Hepatocyte (in vitro differentiated cells): ENCODE measurements at regions not wholly inside any gene's neighbourhood (a gene's known extent, or its start where the extent isn't known, plus 50 kb on each side); places are given as distances from the start of the nearest gene placed in this dataset.

Experiments used
- DNase-seq: peaks from one replicate; pipeline ENCODE4 v3.0.0-alpha.2; 2016; ENCODE audit warnings: low spot score
- H2AFZ ChIP-seq: fragments of 200-600 bp; sonication (generic); 2 replicates; pipeline ENCODE4 v1.6.0; 2016; ENCODE audit warnings: antibody characterized with exemption, mild to moderate bottlenecking
- H3K27ac ChIP-seq: fragments of 200-600 bp; sonication (generic); 2 replicates; pipeline ENCODE4 v1.5.1; 2016; ENCODE audit warnings: mild to moderate bottlenecking
- H3K27me3 ChIP-seq: fragments of 200-600 bp; sonication (generic); 2 replicates; pipeline ENCODE4 v1.6.1; 2016
- H3K36me3 ChIP-seq: fragments of 200-600 bp; sonication (generic); replicated peaks from 2 replicates; pipeline ENCODE4 v1.5.1; 2016; ENCODE audit warnings: low read depth; ENCODE audit not compliant: insufficient read depth
- H3K4me1 ChIP-seq: fragments of 200-600 bp; sonication (generic); 2 replicates; pipeline ENCODE4 v1.5.1; 2016; ENCODE audit warnings: mild to moderate bottlenecking, moderate library complexity; ENCODE audit not compliant: insufficient read depth
- H3K4me2 ChIP-seq: fragments of 200-600 bp; sonication (generic); 2 replicates; pipeline ENCODE4 v1.6.0; 2016
- H3K4me3 ChIP-seq: fragments of 200-600 bp; sonication (generic); 2 replicates; pipeline ENCODE4 v1.5.1; 2016; ENCODE audit warnings: mild to moderate bottlenecking
- H3K79me2 ChIP-seq: fragments of 200-600 bp; sonication (generic); 2 replicates; pipeline ENCODE4 v1.6.0; 2017; ENCODE audit warnings: mild to moderate bottlenecking
- H3K9me2 ChIP-seq: fragments of 200-600 bp; sonication (generic); replicated peaks from 2 replicates; pipeline ENCODE4 v1.6.0; 2017; ENCODE audit warnings: mild to moderate bottlenecking; ENCODE audit not compliant: insufficient read depth
- H3K9me3 ChIP-seq: fragments of 200-600 bp; sonication (generic); 2 replicates; pipeline ENCODE4 v1.5.1; 2016; ENCODE audit warnings: low read depth, mild to moderate bottlenecking
- H4K20me1 ChIP-seq: fragments of 200-600 bp; sonication (generic); 2 replicates; pipeline ENCODE4 v1.6.0; 2016; ENCODE audit warnings: mild to moderate bottlenecking; ENCODE audit not compliant: insufficient read depth, poor library complexity, severe bottlenecking
- EZH2 ChIP-seq: fragments of 200-600 bp; sonication (generic); IDR thresholded peaks from 2 replicates; pipeline ENCODE4 v1.6.1; 2016; ENCODE audit warnings: antibody characterized with exemption, mild to moderate bottlenecking, borderline replicate concordance
- EZH2phosphoT487 ChIP-seq: fragments of 200-600 bp; sonication (generic); IDR thresholded peaks from one replicate; pipeline ENCODE4 v1.6.1; 2018; ENCODE audit warnings: antibody characterized with exemption, mild to moderate bottlenecking, low read depth, moderate library complexity; ENCODE audit not compliant: unreplicated experiment, severe bottlenecking
- WGBS: methylation state at CpG from one replicate; pipeline ENCODE4 v1.1.6; 2016; ENCODE audit warnings: low lambda C conversion rate; ENCODE audit errors: missing lambda C conversion rate; 5-methylcytosine and 5-hydroxymethylcytosine counted together
- TF ChIP-seq, protein P1 (sequence below): fragments of 200-600 bp; sonication (generic); IDR thresholded peaks from 2 replicates; pipeline ENCODE4 v1.5.1; 2016; ENCODE audit warnings: antibody characterized with exemption, mild to moderate bottlenecking; ENCODE audit not compliant: poor library complexity

DNA sequence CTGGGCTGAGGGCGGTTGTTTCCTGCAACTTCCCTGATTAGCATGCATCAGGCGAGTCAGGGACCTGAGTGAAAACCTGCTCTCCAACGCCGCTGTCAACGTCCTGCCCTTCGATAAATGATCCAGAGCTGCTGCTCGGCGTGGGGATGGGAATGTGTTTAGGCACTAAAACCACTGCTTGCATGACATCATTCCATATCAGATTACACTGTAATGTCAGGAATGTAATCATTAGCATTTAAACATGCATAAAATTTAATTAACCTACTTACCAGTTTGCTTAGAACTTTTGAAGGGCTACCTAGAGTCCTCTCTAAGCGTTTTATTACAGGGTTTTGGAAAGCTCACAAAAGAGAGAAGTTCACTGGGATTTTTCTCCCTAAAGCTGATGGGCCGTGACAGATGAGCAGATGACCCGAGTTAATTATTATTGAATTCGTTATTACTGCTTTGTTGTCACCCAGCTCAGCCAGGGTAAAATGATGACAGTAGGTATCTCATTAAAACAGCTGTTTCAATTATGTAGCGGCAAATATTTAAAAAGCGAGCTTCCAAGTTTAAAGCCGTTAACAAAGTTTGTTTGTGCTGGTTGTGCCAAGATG is 685.6 kb upstream of the SALL3 start:
- no peak overlapping the region for H3K27ac ChIP-seq
- no peak overlapping the region for H3K4me3 ChIP-seq
- no peaks in the 10 kb centered on the region for H3K9me2 ChIP-seq
- 33% methylated on average over 15 of the region's 15 CpGs for WGBS
- no peaks in the 10 kb centered on the region for H4K20me1 ChIP-seq
- H3K4me1 ChIP-seq, result no peaks in the 10 kb centered on the region
- no peaks in the 10 kb centered on the region for H3K79me2 ChIP-seq
- no peaks in the 10 kb centered on the region for H3K27me3 ChIP-seq
- H2AFZ ChIP-seq, result no peak overlapping the region
- peak overlapping the region; percentile 77 for H3K4me2 ChIP-seq
- H3K36me3 ChIP-seq, result no peaks in the 10 kb centered on the region
- H3K9me3 ChIP-seq, result no peaks in the 10 kb centered on the region
- no peak for DNase-seq
- TF ChIP-seq, protein P1, sequence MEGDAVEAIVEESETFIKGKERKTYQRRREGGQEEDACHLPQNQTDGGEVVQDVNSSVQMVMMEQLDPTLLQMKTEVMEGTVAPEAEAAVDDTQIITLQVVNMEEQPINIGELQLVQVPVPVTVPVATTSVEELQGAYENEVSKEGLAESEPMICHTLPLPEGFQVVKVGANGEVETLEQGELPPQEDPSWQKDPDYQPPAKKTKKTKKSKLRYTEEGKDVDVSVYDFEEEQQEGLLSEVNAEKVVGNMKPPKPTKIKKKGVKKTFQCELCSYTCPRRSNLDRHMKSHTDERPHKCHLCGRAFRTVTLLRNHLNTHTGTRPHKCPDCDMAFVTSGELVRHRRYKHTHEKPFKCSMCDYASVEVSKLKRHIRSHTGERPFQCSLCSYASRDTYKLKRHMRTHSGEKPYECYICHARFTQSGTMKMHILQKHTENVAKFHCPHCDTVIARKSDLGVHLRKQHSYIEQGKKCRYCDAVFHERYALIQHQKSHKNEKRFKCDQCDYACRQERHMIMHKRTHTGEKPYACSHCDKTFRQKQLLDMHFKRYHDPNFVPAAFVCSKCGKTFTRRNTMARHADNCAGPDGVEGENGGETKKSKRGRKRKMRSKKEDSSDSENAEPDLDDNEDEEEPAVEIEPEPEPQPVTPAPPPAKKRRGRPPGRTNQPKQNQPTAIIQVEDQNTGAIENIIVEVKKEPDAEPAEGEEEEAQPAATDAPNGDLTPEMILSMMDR, result no peak
- no peak for TF ChIP-seq EZH2
- no peak for TF ChIP-seq EZH2phosphoT487

DNA sequence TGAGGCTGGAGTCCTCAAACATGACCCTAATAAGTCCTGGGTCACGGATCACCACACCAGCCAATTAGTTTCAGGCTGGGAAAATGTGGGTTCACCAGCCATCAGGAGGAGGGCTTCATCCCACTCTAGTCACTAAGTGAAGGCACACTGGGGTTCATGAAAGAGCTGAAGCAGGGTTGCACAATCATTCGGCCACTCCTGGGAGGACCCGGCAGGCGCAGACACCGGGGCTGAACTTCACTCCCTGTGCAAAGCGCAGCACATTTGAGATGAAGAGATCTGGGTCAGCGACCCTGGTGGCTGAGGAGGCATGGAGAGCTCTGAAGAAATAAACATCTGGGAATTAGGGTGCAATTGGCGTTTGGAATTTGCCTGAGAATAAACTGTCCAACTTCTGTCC is 684.4 kb upstream of the SALL3 start:
- 88% methylated on average over 8 of the region's 8 CpGs for WGBS
- Histone ChIP-seq H3K79me2 (no peaks in the 10 kb centered on the region), H3K27me3 (no peaks in the 10 kb centered on the region), H3K9me2 (no peaks in the 10 kb centered on the region), H4K20me1 (no peaks in the 10 kb centered on the region), H3K9me3 (no peaks in the 10 kb centered on the region), H2AFZ (no peak overlapping the region), H3K4me3 (no peak overlapping the region), H3K4me2 (no peak overlapping the region), H3K27ac (no peak overlapping the region), H3K4me1 (no peaks in the 10 kb centered on the region), H3K36me3 (no peaks in the 10 kb centered on the region)
- no peak for DNase-seq
- TF ChIP-seq EZH2phosphoT487, result no peak
- TF ChIP-seq EZH2, result no peak
- TF ChIP-seq, protein P1, result no peak

DNA sequence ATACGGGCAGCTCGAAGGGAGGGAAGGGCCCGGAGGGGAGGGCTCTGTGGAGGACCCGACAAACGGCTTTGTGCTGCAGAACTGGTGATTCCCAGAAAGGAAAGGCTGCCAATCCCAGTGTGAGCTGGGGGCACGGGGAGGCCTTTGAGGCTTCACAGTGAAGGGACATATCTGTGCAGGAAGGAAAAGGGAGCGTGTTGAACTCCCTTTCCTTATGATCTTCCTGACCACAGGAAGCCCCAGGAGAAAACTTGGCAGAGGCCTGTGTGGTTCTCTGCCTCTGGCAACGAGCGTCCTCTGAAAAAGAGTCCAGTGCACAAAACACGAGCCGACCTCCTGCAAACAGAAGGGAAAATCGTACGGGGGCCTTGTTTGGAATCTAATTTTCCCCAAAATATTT is 683.5 kb upstream of the SALL3 start:
- no peaks in the 10 kb centered on the region for H3K79me2 ChIP-seq
- H3K4me3 ChIP-seq, result no peak overlapping the region
- no peak overlapping the region for H3K4me2 ChIP-seq
- no peak overlapping the region for H3K27ac ChIP-seq
- H3K36me3 ChIP-seq, result no peaks in the 10 kb centered on the region
- no peaks in the 10 kb centered on the region for H4K20me1 ChIP-seq
- DNase-seq, result no peak
- no peak for TF ChIP-seq EZH2phosphoT487
- TF ChIP-seq, protein P1, result no peak
- H3K4me1 ChIP-seq, result no peaks in the 10 kb centered on the region
- H3K9me3 ChIP-seq, result no peaks in the 10 kb centered on the region
- H3K9me2 ChIP-seq, result no peaks in the 10 kb centered on the region
- WGBS, result 81% methylated on average over 13 of the region's 13 CpGs
- no peaks in the 10 kb centered on the region for H3K27me3 ChIP-seq
- no peak overlapping the region for H2AFZ ChIP-seq

DNA sequence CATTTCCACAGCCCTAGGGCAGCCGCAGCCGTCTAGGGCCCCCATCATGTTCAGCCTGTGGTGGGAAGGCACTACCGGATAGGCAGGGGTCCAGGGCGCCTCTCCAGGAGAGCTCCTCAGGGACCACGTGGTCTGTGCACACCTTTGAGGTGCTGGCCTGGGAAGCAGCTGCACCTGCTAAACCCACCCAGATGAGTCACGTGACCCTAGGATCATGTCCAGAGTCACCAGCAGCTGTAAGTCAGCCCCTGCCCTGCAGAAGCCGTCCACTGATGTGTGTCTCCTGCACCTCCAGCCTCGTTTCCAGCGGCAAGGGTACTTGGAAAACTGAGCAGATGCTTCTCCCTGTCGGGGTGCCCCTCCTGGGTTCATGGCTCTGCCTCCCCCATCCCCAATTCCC is 682.6 kb upstream of the SALL3 start:
- H3K36me3 ChIP-seq, result no peaks in the 10 kb centered on the region
- DNase-seq, result no peak
- no peak overlapping the region for H3K4me3 ChIP-seq
- H3K9me2 ChIP-seq, result no peaks in the 10 kb centered on the region
- no peak overlapping the region for H3K4me2 ChIP-seq
- H3K27me3 ChIP-seq, result no peaks in the 10 kb centered on the region
- 88% methylated on average over 10 of the region's 10 CpGs for WGBS
- no peaks in the 10 kb centered on the region for H4K20me1 ChIP-seq
- H3K4me1 ChIP-seq, result no peaks in the 10 kb centered on the region
- no peaks in the 10 kb centered on the region for H3K79me2 ChIP-seq
- H3K9me3 ChIP-seq, result no peaks in the 10 kb centered on the region
- TF ChIP-seq EZH2 (no peak), EZH2phosphoT487 (no peak)
- TF ChIP-seq, protein P1, result no peak
- H3K27ac ChIP-seq, result no peak overlapping the region
- no peak overlapping the region for H2AFZ ChIP-seq
